HCT116 (cell line): ENCODE measurements at regions not wholly inside any gene's neighbourhood (a gene's known extent, or its start where the extent isn't known, plus 50 kb on each side); places are given as distances from the start of the nearest gene placed in this dataset.

Experiments
- ATAC-seq: fragments of 200-7000 bp; cut with Tn5 transposase; 2 replicates; pipeline ENCODE4 v1.9.1; 2020; ENCODE audit warnings: mild to moderate bottlenecking, moderate library complexity
- BruUV-seq: library from RNA; stranded (reverse); fragments of 400-500 nt; replicated peaks from 2 replicates; lab custom pipeline; 2021; lab: Mats Ljungman, UMichigan
- CTCF ChIA-PET: fragments of 300-600 bp; sonication (Branson Sonifier 250); formaldehyde crosslinking; loops from one replicate; lab custom pipeline; 2021; ENCODE audit warnings: antibody characterized with exemption; lab: Charles Lee
- POLR2A ChIA-PET: fragments of 300-600, 350-600 bp; sonication (Branson Sonifier 250); formaldehyde crosslinking; loops from one replicate; lab custom pipeline; 2021; ENCODE audit warnings: antibody characterized with exemption; lab: Charles Lee
- RAD21 ChIA-PET, 2 experiments: fragments of 300-600 bp; sonication (Branson Sonifier 250); formaldehyde crosslinking; loops; one replicate each; lab custom pipeline; 2023; ENCODE audit warnings: low total read pairs in 2 of 2; ENCODE audit not compliant: uncharacterized antibody in 2 of 2, unreplicated experiment in 2 of 2, low non-redundant PET in 1 of 2; lab: Charles Lee
- DNase-seq: peaks from one replicate; pipeline ENCODE4 v3.0.0-alpha.2; 2010; ENCODE audit warnings: low read depth, low spot score
- H2AFZ ChIP-seq: fragments of 200-600 bp; shearing (Covaris generic), sonication (generic); 2 replicates; pipeline ENCODE4 v1.6.1; 2017; ENCODE audit warnings: low read depth, mixed run types, mixed read lengths, antibody characterized with exemption, low read length; ENCODE audit not compliant: poor library complexity, severe bottlenecking
- H3K27ac ChIP-seq: 2 replicates; pipeline ENCODE4 v1.5.1; 2012; ENCODE audit warnings: low read depth, low read length
- H3K27me3 ChIP-seq: fragments of 200-600 bp; sonication (generic); 2 replicates; pipeline ENCODE4 v1.6.1; 2016; ENCODE audit warnings: mixed run types, low read length, mixed read lengths; ENCODE audit not compliant: insufficient read depth
- H3K36me3 ChIP-seq, 2 experiments: fragments of 200-500 bp in 1 of 2; fragments of 200-600 bp in 1 of 2; sonication (Bioruptor generic) in 1 of 2; sonication (generic) in 1 of 2; 2 replicates each; pipeline versions ENCODE4 v1.5.1 to v1.6.1; 2014 to 2016; ENCODE audit warnings: low read length in 2 of 2, inconsistent platforms in 1 of 2, mixed read lengths in 1 of 2, mixed run types in 1 of 2; ENCODE audit not compliant: insufficient read depth in 2 of 2, control insufficient read depth in 1 of 2
- H3K4me1 ChIP-seq, 2 experiments: fragments of 200-600 bp in 1 of 2; sonication (generic) in 1 of 2; 2 replicates each; pipeline versions ENCODE4 v1.5.1 to v1.6.1; 2012 to 2017; ENCODE audit warnings: low read length in 2 of 2, inconsistent platforms in 1 of 2, mild to moderate bottlenecking in 1 of 2, mixed read lengths in 1 of 2, mixed run types in 1 of 2, moderate library complexity in 1 of 2; ENCODE audit not compliant: insufficient read depth in 2 of 2, control insufficient read depth in 1 of 2
- H3K4me2 ChIP-seq: fragments of 200-600 bp; sonication (generic); 2 replicates; pipeline ENCODE4 v1.6.1; 2017; ENCODE audit warnings: mixed run types, low read length, mixed read lengths
- H3K4me3 ChIP-seq, 2 experiments: fragments of 200-600 bp in 1 of 2; sonication (generic) in 1 of 2; replicated peaks in 1 of 2; 2 replicates each; pipeline ENCODE4 v1.5.1; 2011 to 2016; ENCODE audit warnings: low read length in 2 of 2, control low read depth in 1 of 2, low read depth in 1 of 2, mild to moderate bottlenecking in 1 of 2, mixed read lengths in 1 of 2, mixed run types in 1 of 2
- H3K79me2 ChIP-seq: fragments of 200-600 bp; sonication (generic); 2 replicates; pipeline ENCODE4 v1.6.1; 2017; ENCODE audit warnings: mild to moderate bottlenecking, mixed run types, low read length, moderate library complexity, mixed read lengths; ENCODE audit not compliant: insufficient read depth
- H3K9ac ChIP-seq: fragments of 200-600 bp; sonication (generic); 2 replicates; pipeline ENCODE4 v1.6.1; 2016; ENCODE audit warnings: low read length, mixed read lengths
- H3K9me2 ChIP-seq: fragments of 200-600 bp; sonication (generic), shearing (Covaris generic); 2 replicates; pipeline ENCODE4 v1.6.1; 2017; ENCODE audit warnings: mixed run types, mild to moderate bottlenecking, moderate library complexity; ENCODE audit not compliant: insufficient read depth
- H3K9me3 ChIP-seq, 2 experiments: fragments of 200-500 bp in 1 of 2; fragments of 200-600 bp in 1 of 2; sonication (Bioruptor generic) in 1 of 2; sonication (generic) in 1 of 2; 2 replicates each; pipeline ENCODE4 v1.6.1; 2014 to 2017; ENCODE audit warnings: low read length in 2 of 2, mixed read lengths in 2 of 2, inconsistent platforms in 1 of 2, low read depth in 1 of 2, mild to moderate bottlenecking in 1 of 2, mixed run types in 1 of 2, moderate library complexity in 1 of 2; ENCODE audit not compliant: control insufficient read depth in 1 of 2, insufficient read depth in 1 of 2
- H4K20me1 ChIP-seq: fragments of 200-600 bp; sonication (generic), shearing (Covaris generic); 2 replicates; pipeline ENCODE4 v1.6.1; 2017; ENCODE audit warnings: mixed run types, mild to moderate bottlenecking, moderate library complexity; ENCODE audit not compliant: insufficient read depth
- ATF3 ChIP-seq: IDR thresholded peaks from 2 replicates; pipeline ENCODE4 v1.6.1; 2012
- CBX3 ChIP-seq: IDR thresholded peaks from 2 replicates; pipeline ENCODE4 v1.6.1; 2012; ENCODE audit warnings: low read depth
- EZH2 ChIP-seq: fragments of 200-600 bp; sonication (generic); IDR thresholded peaks from 2 replicates; pipeline ENCODE4 v1.6.1; 2017; ENCODE audit warnings: antibody characterized with exemption, mixed run types
- JUND ChIP-seq: IDR thresholded peaks from 2 replicates; pipeline ENCODE4 v1.6.1; 2012
- REST ChIP-seq: IDR thresholded peaks from 2 replicates; pipeline ENCODE4 v1.6.1; 2012; ENCODE audit warnings: low read depth
- TCF7L2 ChIP-seq: IDR thresholded peaks from 2 replicates; pipeline ENCODE4 v1.7.0; 2011; ENCODE audit warnings: borderline replicate concordance, inconsistent platforms; ENCODE audit not compliant: insufficient read depth, insufficient read length; ENCODE audit errors: extremely low read depth
- ZFX ChIP-seq: fragments of 450-650 bp; IDR thresholded peaks from 2 replicates; pipeline ENCODE4 v1.6.1; 2017
- ZNF274 ChIP-seq: fragments of 200-500 bp; sonication (Bioruptor generic); IDR thresholded peaks from 2 replicates; pipeline ENCODE4 v1.6.1; 2014; ENCODE audit warnings: mild to moderate bottlenecking, low read depth, low read length, inconsistent platforms
- intact Hi-C: fragments of 100-400 bp; cut with micrococcal nuclease; formaldehyde crosslinking; loops from 2 replicates; pipeline ENCODE4 v1.10.0; 2022

GRCh38 chr4:62872856-62873255 is 1536.4 kb downstream of the TECRL start:
- RAD21 ChIA-PET, result no interaction called here
- CTCF ChIA-PET, result no interaction called here
- Histone ChIP-seq H3K9me2 (no peaks in the 10 kb centered on the region), H3K4me2 (no peak overlapping the region), H3K4me1 (no peaks in the 10 kb centered on the region), H3K9ac (no peak overlapping the region), H3K27me3 (no peaks in the 10 kb centered on the region), H3K27ac (no peak overlapping the region), H3K36me3 (no peaks in the 10 kb centered on the region), H3K79me2 (no peaks in the 10 kb centered on the region), H4K20me1 (no peaks in the 10 kb centered on the region), H3K4me3 (no peak overlapping the region), H3K9me3 (peaks cover 8% of the 10 kb centered on the region in 2 experiments; a peak in 2 of 4 replicates), H2AFZ (no peak overlapping the region)
- no TSS peak for BruUV-seq
- POLR2A ChIA-PET, result no interaction called here
- intact Hi-C loops, result no loop called here
- ATAC-seq, result no peak
- no peak for TF ChIP-seq ATF3
- no peak for TF ChIP-seq EZH2
- no peak for TF ChIP-seq ZFX
- TF ChIP-seq ZNF274, result no peak
- TF ChIP-seq REST, result no peak
- TF ChIP-seq JUND, result no peak
- DNase-seq, result no peak

GRCh38 chr4:62871078-62871477 is 1538.2 kb downstream of the TECRL start:
- ATAC-seq, result no peak
- Histone ChIP-seq H3K36me3 (no peaks in the 10 kb centered on the region), H3K27me3 (no peaks in the 10 kb centered on the region), H3K9ac (no peak overlapping the region), H3K4me2 (no peak overlapping the region), H3K4me3 (no peak overlapping the region), H4K20me1 (no peaks in the 10 kb centered on the region), H2AFZ (no peak overlapping the region), H3K79me2 (no peaks in the 10 kb centered on the region), H3K9me2 (no peaks in the 10 kb centered on the region), H3K4me1 (no peaks in the 10 kb centered on the region), H3K27ac (no peak overlapping the region), H3K9me3 (peaks cover 8 to 11% of the 10 kb centered on the region in 2 experiments; a peak in 2 of 4 replicates)
- ChIA-PET POLR2A (no interaction called here), RAD21 (no interaction called here), CTCF (no interaction called here)
- BruUV-seq, result no TSS peak
- TF ChIP-seq TCF7L2, result no peak
- no peak for TF ChIP-seq CBX3
- intact Hi-C loops, result no loop called here
- DNase-seq, result no peak
